Ishikawa (cell line): ENCODE measurements at regions not wholly inside any gene's neighbourhood (a gene's known extent, or its start where the extent isn't known, plus 50 kb on each side); places are given as distances from the start of the nearest gene placed in this dataset.

Source experiments
- CEBPB ChIP-seq: IDR thresholded peaks from 2 replicates; pipeline ENCODE4 v1.6.1; 2012
- CREB1 ChIP-seq: IDR thresholded peaks from 2 replicates; pipeline ENCODE4 v1.6.1; 2012; ENCODE audit warnings: low read depth
- EGR1 ChIP-seq: IDR thresholded peaks from 2 replicates; pipeline ENCODE4 v1.6.1; 2012
- EP300 ChIP-seq: IDR thresholded peaks from 2 replicates; pipeline ENCODE4 v1.6.1; 2012; ENCODE audit warnings: borderline replicate concordance
- FOXM1 ChIP-seq: IDR thresholded peaks from 2 replicates; pipeline ENCODE4 v1.6.1; 2012; ENCODE audit warnings: low read depth, borderline replicate concordance
- MAX ChIP-seq: IDR thresholded peaks from 2 replicates; pipeline ENCODE4 v1.6.1; 2012
- NFIC ChIP-seq: IDR thresholded peaks from 2 replicates; pipeline ENCODE4 v1.6.1; 2012
- RAD21 ChIP-seq: IDR thresholded peaks from 2 replicates; pipeline ENCODE4 v1.6.1; 2012; ENCODE audit warnings: low read depth
- REST ChIP-seq: IDR thresholded peaks from 2 replicates; pipeline ENCODE4 v1.6.1; 2012; ENCODE audit warnings: low read depth, mild to moderate bottlenecking
- TAF1 ChIP-seq: IDR thresholded peaks from 2 replicates; pipeline ENCODE4 v1.6.1; 2012; ENCODE audit warnings: low read depth, mild to moderate bottlenecking
- TCF12 ChIP-seq: IDR thresholded peaks from 2 replicates; pipeline ENCODE4 v1.6.1; 2012; ENCODE audit warnings: low read depth
- TEAD4 ChIP-seq: IDR thresholded peaks from 2 replicates; pipeline ENCODE4 v1.6.1; 2012
- USF1 ChIP-seq: IDR thresholded peaks from 2 replicates; pipeline ENCODE4 v1.6.1; 2012
- YY1 ChIP-seq: IDR thresholded peaks from 2 replicates; pipeline ENCODE4 v1.6.1; 2012; ENCODE audit warnings: low read depth
- ZBTB7A ChIP-seq: IDR thresholded peaks from 2 replicates; pipeline ENCODE4 v1.6.1; 2012; ENCODE audit warnings: low read depth

- TF ChIP-seq YY1 (no peak), NFIC (no peak), RAD21 (no peak), ZBTB7A (no peak), TCF12 (no peak), TEAD4 (no peak), FOXM1 (no peak), EP300 (no peak), CREB1 (no peak), MAX (no peak), CEBPB (no peak), EGR1 (no peak), USF1 (no peak), TAF1 (no peak), REST (no peak)
Measured at GRCh38 chr10:53682458-53682857, 909.9 kb upstream of the MBL2 start.

GRCh38 chr10:53679666-53680065 is 907.1 kb upstream of the MBL2 start:
- TF ChIP-seq RAD21 (no peak), TAF1 (no peak), TCF12 (no peak), EP300 (no peak), USF1 (no peak), MAX (no peak), NFIC (no peak), FOXM1 (no peak), EGR1 (no peak), ZBTB7A (no peak), CEBPB (no peak), TEAD4 (no peak), YY1 (no peak), CREB1 (no peak), REST (no peak)

- TF ChIP-seq CREB1 = no peak
- TF ChIP-seq YY1 = no peak
- TF ChIP-seq MAX = no peak
- TF ChIP-seq CEBPB = no peak
- TF ChIP-seq TAF1 = no peak
- TF ChIP-seq NFIC = no peak
- no peak for TF ChIP-seq RAD21
- TF ChIP-seq USF1 = no peak
- TF ChIP-seq FOXM1 = no peak
- no peak for TF ChIP-seq ZBTB7A
- TF ChIP-seq REST = no peak
- no peak for TF ChIP-seq TEAD4
- TF ChIP-seq TCF12 = no peak
- TF ChIP-seq EP300 = no peak
- TF ChIP-seq EGR1 = no peak
Measured at GRCh38 chr10:53675177-53675576, 902.6 kb upstream of the MBL2 start.
